ENCODE measurements at regions not wholly inside any gene's neighbourhood (a gene's known extent, or its start where the extent isn't known, plus 50 kb on each side); places are given as distances from the start of the nearest gene placed in this dataset.
"Not testable (repeated sequence)": the region's sequence is repeated elsewhere in the genome, so short reads cannot be mapped to it uniquely, and the experiment has no call there.

- H3K27ac ChIP-seq = no peak overlapping the region
- H3K4me3 ChIP-seq = no peak overlapping the region
Measured at GRCh38 chr7:52791176-52791700, 244.2 kb upstream of the POM121L12 start.

- H3K27ac ChIP-seq = no peak overlapping the region
- H3K4me3 ChIP-seq = no peak overlapping the region
Measured at GRCh38 chr7:52786174-52786573, 249.3 kb upstream of the POM121L12 start.

GRCh38 chr7:52782348-52782747 is 253.1 kb upstream of the POM121L12 start:
- Histone ChIP-seq H3K27ac (no peak overlapping the region), H3K4me3 (no peak overlapping the region)

GRCh38 chr7:52781250-52781649 is 254.2 kb upstream of the POM121L12 start:
- Histone ChIP-seq H3K4me3 (no peak overlapping the region), H3K27ac (no peak overlapping the region)

GRCh38 chr7:52779004-52779403 is 256.4 kb upstream of the POM121L12 start:
- no peak overlapping the region for H3K27ac ChIP-seq
- H3K4me3 ChIP-seq = no peak overlapping the region

GRCh38 chr7:52777051-52777822 is 258.2 kb upstream of the POM121L12 start:
- Histone ChIP-seq H3K27ac (no peak overlapping the region), H3K4me3 (no peak overlapping the region)

GRCh38 chr7:52775876-52776275 is 259.6 kb upstream of the POM121L12 start:
- H3K4me3 ChIP-seq = no peak overlapping the region
- H3K27ac ChIP-seq = no peak overlapping the region

GRCh38 chr7:52771177-52771576 is 264.3 kb upstream of the POM121L12 start:
- Histone ChIP-seq H3K4me3 (no peak overlapping the region), H3K27ac (no peak overlapping the region)

- H3K4me3 ChIP-seq = no peak overlapping the region
- H3K27ac ChIP-seq = no peak overlapping the region
Measured at GRCh38 chr7:52764492-52765169, 270.8 kb upstream of the POM121L12 start.

GRCh38 chr7:52758356-52758755 is 277.1 kb upstream of the POM121L12 start:
- H3K4me3 ChIP-seq = no peak overlapping the region
- H3K27ac ChIP-seq = no peak overlapping the region

GRCh38 chr7:52753855-52754254 is 281.6 kb upstream of the POM121L12 start:
- H3K27ac ChIP-seq = no peak overlapping the region
- H3K4me3 ChIP-seq = no peak overlapping the region

- Histone ChIP-seq H3K27ac (no peak overlapping the region), H3K4me3 (no peak overlapping the region)
Measured at GRCh38 chr7:52752891-52753290, 282.5 kb upstream of the POM121L12 start.

- Histone ChIP-seq H3K27ac (no peak overlapping the region), H3K4me3 (no peak overlapping the region)
Measured at GRCh38 chr7:52749880-52750279, 285.6 kb upstream of the POM121L12 start.

- no peak overlapping the region for H3K4me3 ChIP-seq
- H3K27ac ChIP-seq = no peak overlapping the region
Measured at GRCh38 chr7:52747817-52748216, 287.6 kb upstream of the POM121L12 start.

- no peak overlapping the region for H3K27ac ChIP-seq
- no peak overlapping the region for H3K4me3 ChIP-seq
Measured at GRCh38 chr7:52741670-52742290, 293.7 kb upstream of the POM121L12 start.

- no peak overlapping the region for H3K27ac ChIP-seq
- H3K4me3 ChIP-seq = no peak overlapping the region
Measured at GRCh38 chr7:52735656-52736055, 299.8 kb upstream of the POM121L12 start.

- not testable (repeated sequence) for H3K4me3 ChIP-seq, H3K27ac ChIP-seq
Measured at GRCh38 chr7:52728683-52729082, 306.8 kb upstream of the POM121L12 start.

- no peak overlapping the region for H3K27ac ChIP-seq
- no peak overlapping the region for H3K4me3 ChIP-seq
Measured at GRCh38 chr7:52727632-52728031, 307.8 kb upstream of the POM121L12 start.

GRCh38 chr7:52726986-52727385 is 308.4 kb upstream of the POM121L12 start:
- Histone ChIP-seq H3K27ac (no peak overlapping the region), H3K4me3 (no peak overlapping the region)

GRCh38 chr7:52726493-52726892 is 308.9 kb upstream of the POM121L12 start:
- Histone ChIP-seq H3K27ac (no peak overlapping the region), H3K4me3 (no peak overlapping the region)

- H3K4me3 ChIP-seq = no peak overlapping the region
- H3K27ac ChIP-seq = no peak overlapping the region
Measured at GRCh38 chr7:52723606-52724005, 311.8 kb upstream of the POM121L12 start.
